HEK293 (cell line): ENCODE measurements at regions not wholly inside any gene's neighbourhood (a gene's known extent, or its start where the extent isn't known, plus 50 kb on each side); places are given as distances from the start of the nearest gene placed in this dataset.

Source experiments
- CTCF ChIA-PET: fragments of 350-600 bp; formaldehyde crosslinking; extraction: SDS; loops from one replicate; lab custom pipeline; 2021; ENCODE audit warnings: antibody characterized with exemption; lab: Yijun Ruan, JAX
- POLR2A ChIA-PET: fragments of 300-600 bp; formaldehyde crosslinking; extraction: SDS; loops from one replicate; lab custom pipeline; 2020; ENCODE audit warnings: antibody characterized with exemption, inconsistent platforms; lab: Yijun Ruan, JAX
- H3K27ac ChIP-seq: fragments of 200-500 bp; sonication (Bioruptor generic); 2 replicates; pipeline ENCODE4 v1.5.1; 2014; ENCODE audit warnings: low read depth, low read length, control low read depth, inconsistent platforms; ENCODE audit errors: extremely low read depth
- H3K36me3 ChIP-seq, 2 experiments: fragments of 200-500 bp in 1 of 2; sonication (Bioruptor generic) in 1 of 2; 1 replicate in 1 of 2; 2 replicates in 1 of 2; pipeline ENCODE4 v1.5.1; 2014 to 2017; ENCODE audit warnings: inconsistent platforms in 2 of 2, low read length in 2 of 2; ENCODE audit not compliant: control insufficient read depth in 2 of 2, insufficient read depth in 1 of 2
- H3K4me1 ChIP-seq: fragments of 200-500 bp; sonication (Bioruptor generic); 2 replicates; pipeline ENCODE4 v1.5.1; 2014; ENCODE audit warnings: mild to moderate bottlenecking, low read length, inconsistent platforms; ENCODE audit not compliant: control insufficient read depth, insufficient read depth
- H3K4me3 ChIP-seq: 2 replicates; pipeline ENCODE4 v1.5.1; 2011; ENCODE audit warnings: low read depth, mild to moderate bottlenecking, control low read depth, low read length, moderate library complexity
- H3K9me3 ChIP-seq: fragments of 200-500 bp; sonication (Bioruptor generic); 2 replicates; pipeline ENCODE4 v1.5.1; 2014; ENCODE audit warnings: low read depth, low read length, inconsistent platforms; ENCODE audit not compliant: control insufficient read depth, insufficient read depth
- ZBTB20 ChIP-seq: fragments of 450-650 bp; formaldehyde crosslinking; IDR thresholded peaks from 2 replicates; pipeline ENCODE4 v1.5.1; 2016; ENCODE audit warnings: missing biosample characterization, missing genetic modification characterization
- ZBTB49 ChIP-seq: fragments of 450-650 bp; formaldehyde crosslinking; IDR thresholded peaks from 2 replicates; pipeline ENCODE4 v1.5.1; 2016; ENCODE audit warnings: missing biosample characterization, missing genetic modification characterization, low read depth
- ZFP3 ChIP-seq: fragments of 450-650 bp; formaldehyde crosslinking; IDR thresholded peaks from 2 replicates; pipeline ENCODE4 v1.5.1; 2016; ENCODE audit warnings: low read depth, missing biosample characterization, missing genetic modification characterization
- ZFP37 ChIP-seq: fragments of 450-650 bp; formaldehyde crosslinking; IDR thresholded peaks from 2 replicates; pipeline ENCODE4 v1.5.1; 2016; ENCODE audit warnings: missing biosample characterization, missing genetic modification characterization
- ZNF112 ChIP-seq: fragments of 450-650 bp; formaldehyde crosslinking; IDR thresholded peaks from 2 replicates; pipeline ENCODE4 v1.5.0; 2017; ENCODE audit warnings: missing biosample characterization, missing genetic modification characterization
- ZNF132 ChIP-seq: fragments of 450-650 bp; formaldehyde crosslinking; IDR thresholded peaks from 2 replicates; pipeline ENCODE4 v1.5.1; 2017; ENCODE audit warnings: missing biosample characterization, missing genetic modification characterization, borderline replicate concordance
- ZNF138 ChIP-seq: fragments of 450-650 bp; formaldehyde crosslinking; IDR thresholded peaks from 2 replicates; pipeline ENCODE4 v1.5.1; 2016; ENCODE audit warnings: missing biosample characterization, missing genetic modification characterization, borderline replicate concordance
- ZNF169 ChIP-seq: fragments of 450-650 bp; formaldehyde crosslinking; IDR thresholded peaks from 2 replicates; pipeline ENCODE4 v1.5.1; 2016; ENCODE audit warnings: missing biosample characterization, missing genetic modification characterization
- ZNF174 ChIP-seq: fragments of 450-650 bp; formaldehyde crosslinking; IDR thresholded peaks from 2 replicates; pipeline ENCODE4 v1.5.0; 2017; ENCODE audit warnings: missing biosample characterization, mild to moderate bottlenecking, missing genetic modification characterization
- ZNF341 ChIP-seq: fragments of 450-650 bp; formaldehyde crosslinking; IDR thresholded peaks from 2 replicates; pipeline ENCODE4; 2016; ENCODE audit warnings: low read depth, missing biosample characterization, missing genetic modification characterization
- ZNF354C ChIP-seq: fragments of 450-650 bp; formaldehyde crosslinking; IDR thresholded peaks from 2 replicates; pipeline ENCODE4 v1.5.1; 2016; ENCODE audit warnings: missing biosample characterization, missing genetic modification characterization, low read depth, borderline replicate concordance
- ZNF391 ChIP-seq: fragments of 450-650 bp; formaldehyde crosslinking; IDR thresholded peaks from 2 replicates; pipeline ENCODE4 v1.5.1; 2016; ENCODE audit warnings: low read depth, missing biosample characterization, missing genetic modification characterization, borderline replicate concordance
- ZNF426 ChIP-seq: fragments of 450-650 bp; formaldehyde crosslinking; IDR thresholded peaks from 2 replicates; pipeline ENCODE4 v1.5.1; 2017; ENCODE audit warnings: missing biosample characterization, missing genetic modification characterization, mild to moderate bottlenecking, inconsistent platforms, moderate library complexity
- ZNF488 ChIP-seq: fragments of 450-650 bp; formaldehyde crosslinking; IDR thresholded peaks from 2 replicates; pipeline ENCODE4 v1.5.1; 2016; ENCODE audit warnings: missing biosample characterization, missing genetic modification characterization
- ZNF529 ChIP-seq: fragments of 450-650 bp; formaldehyde crosslinking; IDR thresholded peaks from 2 replicates; pipeline ENCODE4 v1.5.1; 2017; ENCODE audit warnings: missing genetic modification characterization, missing biosample characterization; ENCODE audit not compliant: insufficient replicate concordance
- ZNF596 ChIP-seq: fragments of 450-650 bp; IDR thresholded peaks from 2 replicates; pipeline ENCODE4 v1.5.0; 2018; ENCODE audit warnings: missing biosample characterization, mild to moderate bottlenecking, missing genetic modification characterization, moderate library complexity
- ZNF639 ChIP-seq: fragments of 450-650 bp; formaldehyde crosslinking; IDR thresholded peaks from 2 replicates; pipeline ENCODE4 v1.5.1; 2016; ENCODE audit warnings: missing biosample characterization, missing genetic modification characterization
- ZNF645 ChIP-seq: fragments of 450-650 bp; formaldehyde crosslinking; IDR thresholded peaks from 2 replicates; pipeline ENCODE4; 2016; ENCODE audit warnings: missing biosample characterization, missing genetic modification characterization
- ZNF654 ChIP-seq: fragments of 450-650 bp; formaldehyde crosslinking; IDR thresholded peaks from 2 replicates; pipeline ENCODE4 v1.5.1; 2016; ENCODE audit warnings: low read depth, missing biosample characterization, missing genetic modification characterization
- ZNF792 ChIP-seq: fragments of 450-650 bp; formaldehyde crosslinking; IDR thresholded peaks from 2 replicates; pipeline ENCODE4 v1.5.1; 2016; ENCODE audit warnings: missing biosample characterization, missing genetic modification characterization
- ZNF830 ChIP-seq: fragments of 450-650 bp; IDR thresholded peaks from 2 replicates; pipeline ENCODE4 v1.5.0; 2018; ENCODE audit warnings: missing biosample characterization, missing genetic modification characterization, low read depth, mild to moderate bottlenecking, moderate library complexity
- ZSCAN4 ChIP-seq: fragments of 450-650 bp; formaldehyde crosslinking; IDR thresholded peaks from 2 replicates; pipeline ENCODE4 v1.5.1; 2017; ENCODE audit warnings: missing biosample characterization, missing genetic modification characterization
- ZXDB ChIP-seq: fragments of 450-650 bp; formaldehyde crosslinking; IDR thresholded peaks from 2 replicates; pipeline ENCODE4 v1.5.1; 2016; ENCODE audit warnings: missing biosample characterization, missing genetic modification characterization

GRCh38 chr13:97058926-97059325, 64.7 kb upstream of the OXGR1 start:
- no peak overlapping the region for H3K4me3 ChIP-seq
- no peaks in the 10 kb centered on the region for H3K36me3 ChIP-seq
- TF ChIP-seq ZSCAN4 (tag by site-specific recombination) = peak; percentile 49; the same call in 1 of the 2 replicates
- TF ChIP-seq ZNF426 = no peak
- H3K9me3 ChIP-seq = no peaks in the 10 kb centered on the region
- POLR2A ChIA-PET = no interaction called here
- CTCF ChIA-PET = no interaction called here
- no peaks in the 10 kb centered on the region for H3K4me1 ChIP-seq
- H3K27ac ChIP-seq = no peak overlapping the region

GRCh38 chr13:97067017-97067895, 73.0 kb upstream of the OXGR1 start:
- no peaks in the 10 kb centered on the region for H3K9me3 ChIP-seq
- TF ChIP-seq ZFP3 (tag by site-specific recombination) (no peak), ZNF639 (no peak), ZNF488 (tag by site-specific recombination) (no peak), ZBTB20 (no peak), ZNF169 (tag by site-specific recombination) (no peak), ZNF138 (tag by site-specific recombination) (no peak), ZBTB49 (no peak), ZNF792 (tag by site-specific recombination) (no peak), ZNF112 (tag by site-specific recombination) (no peak), ZNF654 (no peak), ZNF426 (no peak), ZFP37 (no peak), ZNF596 (tag by site-specific recombination) (no peak), ZNF529 (tag by site-specific recombination) (no peak)
- no peak overlapping the region for H3K27ac ChIP-seq
- H3K4me1 ChIP-seq = no peaks in the 10 kb centered on the region
- ChIA-PET CTCF (interaction anchor here (0.6 to 1.2 kb wide), 2 partner anchors 9 to 42 kb away, joined by 3 to 4 read pairs; no protein-coding TSS in a partner anchor), POLR2A (no interaction called here)
- no peaks in the 10 kb centered on the region for H3K36me3 ChIP-seq
- H3K4me3 ChIP-seq = no peak overlapping the region

- no peaks in the 10 kb centered on the region for H3K4me1 ChIP-seq
- no peak overlapping the region for H3K4me3 ChIP-seq
- H3K27ac ChIP-seq = no peak overlapping the region
- ChIA-PET CTCF (interaction anchor here (0.7 to 1.2 kb wide), 2 partner anchors 42 to 48 kb away, joined by 3 to 4 read pairs; no protein-coding TSS in a partner anchor), POLR2A (no interaction called here)
- H3K36me3 ChIP-seq = no peaks in the 10 kb centered on the region
- H3K9me3 ChIP-seq = no peaks in the 10 kb centered on the region
- TF ChIP-seq ZNF645 = no peak
- no peak for TF ChIP-seq ZNF639
- no peak for TF ChIP-seq ZNF354C (tag by site-specific recombination)
- no peak for TF ChIP-seq ZXDB (tag by site-specific recombination)
- TF ChIP-seq ZNF830 (tag by site-specific recombination) = no peak
- no peak for TF ChIP-seq ZNF341 (tag by site-specific recombination)
- no peak for TF ChIP-seq ZNF174 (tag by site-specific recombination)
- no peak for TF ChIP-seq ZNF391 (tag by site-specific recombination)
- no peak for TF ChIP-seq ZNF132
Observed at GRCh38 chr13:97068151-97068550, 73.9 kb upstream of the OXGR1 start.
